ENCODE measurements at regions not wholly inside any gene's neighbourhood (a gene's known extent, or its start where the extent isn't known, plus 50 kb on each side); places are given as distances from the start of the nearest gene placed in this dataset.

- intact Hi-C loops (cut with DNase I; ENCODE audit: low total_unique reads) = no loop called here
- peak in 1 of 2 donors; percentile 65 for DNase-seq (ENCODE audit: low spot score in 2 of 2)
- H3K4me3 ChIP-seq (ENCODE audit: low read depth, poor library complexity, severe bottlenecking) = no peak overlapping the region
- TF ChIP-seq POLR2A (IDR thresholded peaks at IDR 0.05) (no peak), CTCF (IDR thresholded peaks at IDR 0.05) (no peak)
- WGBS, 2 donors = 54 to 57% methylated on average over 16 of the region's 16 CpGs
Measured at GRCh38 chr16:86292171-86292775, 218.1 kb upstream of the FOXF1 start.

GRCh38 chr16:86292942-86293341, 217.4 kb upstream of the FOXF1 start:
- peak in 1 of 2 donors; percentile 52 for DNase-seq (ENCODE audit: low spot score in 2 of 2)
- TF ChIP-seq CTCF (IDR thresholded peaks at IDR 0.05) = no peak
- TF ChIP-seq POLR2A (IDR thresholded peaks at IDR 0.05) = no peak
- no peak overlapping the region for H3K4me3 ChIP-seq (ENCODE audit: low read depth, poor library complexity, severe bottlenecking)
- WGBS, 2 donors = 73 to 77% methylated on average over 8 of the region's 8 CpGs
- intact Hi-C loops (cut with DNase I; ENCODE audit: low total_unique reads) = no loop called here

GRCh38 chr16:86293906-86294305, 216.4 kb upstream of the FOXF1 start:
- H3K4me3 ChIP-seq (ENCODE audit: low read depth, poor library complexity, severe bottlenecking) = no peak overlapping the region
- WGBS, 2 donors = 74% methylated on average over 16 of the region's 16 CpGs
- DNase-seq (ENCODE audit: low spot score in 2 of 2) = peak in 1 of 2 donors; percentile 46
- TF ChIP-seq CTCF (IDR thresholded peaks at IDR 0.05) = no peak
- intact Hi-C loops (cut with DNase I; ENCODE audit: low total_unique reads) = no loop called here

DNA sequence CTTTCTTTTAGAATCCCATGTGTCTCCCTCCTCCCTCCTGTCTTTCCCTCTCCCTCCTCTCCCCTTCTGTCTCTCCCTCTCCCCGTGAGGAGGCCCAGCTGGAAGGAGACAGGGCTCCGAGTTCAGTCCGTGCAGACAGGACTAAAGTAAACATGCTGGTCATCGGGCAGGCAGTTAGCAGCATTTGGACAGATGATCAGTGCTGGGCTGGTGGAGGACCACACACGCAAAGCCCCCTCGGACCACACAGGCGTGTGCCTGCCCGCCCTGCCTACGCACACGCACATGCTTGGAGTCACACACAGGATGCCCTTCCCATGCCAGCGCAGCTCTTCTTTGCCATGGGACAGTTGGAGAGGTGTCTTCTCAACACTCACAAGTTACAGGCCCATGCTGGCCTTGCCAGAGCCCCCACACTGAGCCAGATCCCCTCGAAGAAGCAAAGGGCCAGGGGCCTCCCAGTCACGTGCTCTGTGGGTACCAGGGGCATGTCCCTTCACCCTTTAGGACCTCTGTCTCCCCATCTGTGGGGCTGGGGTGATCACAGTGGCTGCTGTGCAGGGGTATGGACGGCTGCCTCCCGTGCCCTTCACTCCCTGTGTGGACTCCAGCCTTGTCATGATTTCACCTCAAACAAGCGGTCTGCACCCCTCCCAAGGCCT, 215.7 kb upstream of the FOXF1 start:
- TF ChIP-seq POLR2A (IDR thresholded peaks at IDR 0.05) (no peak), CTCF (IDR thresholded peaks at IDR 0.05) (no peak)
- intact Hi-C loops (cut with DNase I; ENCODE audit: low total_unique reads) = no loop called here
- peak in 1 of 2 donors; percentile 65 for DNase-seq (ENCODE audit: low spot score in 2 of 2)
- WGBS, 2 donors = 55 to 56% methylated on average over 15 to 16 of the region's 16 CpGs
- H3K4me3 ChIP-seq (ENCODE audit: low read depth, poor library complexity, severe bottlenecking) = no peak overlapping the region

DNA sequence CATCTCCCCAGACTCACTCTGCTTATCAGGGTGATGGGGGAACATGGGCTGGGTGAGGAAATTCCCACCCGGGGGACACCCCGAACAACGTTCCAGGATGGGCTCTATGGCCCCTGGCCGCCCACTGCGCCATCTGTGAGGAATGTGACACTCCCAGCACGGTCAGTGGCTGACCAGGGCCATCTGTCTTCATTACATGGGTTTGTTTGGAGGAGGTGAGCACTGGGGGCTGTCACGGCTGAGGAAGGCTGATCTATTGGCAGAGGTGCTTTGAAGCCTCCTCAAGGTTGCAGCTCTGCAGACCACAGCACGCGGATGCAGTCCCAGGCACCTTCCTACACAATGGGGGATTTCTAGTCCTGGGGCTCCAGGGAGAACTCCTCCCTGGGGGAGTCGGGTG, 214.1 kb upstream of the FOXF1 start:
- DNase-seq (ENCODE audit: low spot score in 2 of 2) = peak in 1 of 2 donors; percentile 78
- WGBS, 2 donors = 20 to 21% methylated on average over 7 to 10 of the region's 10 CpGs
- H3K4me3 ChIP-seq (ENCODE audit: low read depth, poor library complexity, severe bottlenecking) = no peak overlapping the region
- intact Hi-C loops (cut with DNase I; ENCODE audit: low total_unique reads) = no loop called here
- no peak for TF ChIP-seq POLR2A (IDR thresholded peaks at IDR 0.05)
- no peak for TF ChIP-seq CTCF (IDR thresholded peaks at IDR 0.05)

Data from lower leg skin (tissue), 4 donors.